HUES64 (cell line): ENCODE measurements at regions not wholly inside any gene's neighbourhood (a gene's known extent, or its start where the extent isn't known, plus 50 kb on each side); places are given as distances from the start of the nearest gene placed in this dataset.
"Not testable (repeated sequence)": the region's sequence is repeated elsewhere in the genome, so short reads cannot be mapped to it uniquely, and the experiment has no call there.

Experiments used
- H3K27ac ChIP-seq: 2 replicates; pipeline ENCODE4 v1.7.0; 2013; ENCODE audit warnings: low read depth, low read length, inconsistent platforms
- H3K27me3 ChIP-seq: 2 replicates; pipeline ENCODE4 v1.6.1; 2013; ENCODE audit warnings: mild to moderate bottlenecking, low read length; ENCODE audit not compliant: insufficient read depth
- H3K36me3 ChIP-seq: 2 replicates; pipeline ENCODE4 v1.6.1; 2013; ENCODE audit warnings: mild to moderate bottlenecking, low read length; ENCODE audit not compliant: insufficient read depth
- H3K4me1 ChIP-seq: 2 replicates; pipeline ENCODE4 v1.6.1; 2013; ENCODE audit warnings: mild to moderate bottlenecking, low read length, moderate library complexity; ENCODE audit not compliant: insufficient read depth
- H3K4me3 ChIP-seq: 2 replicates; pipeline ENCODE4 v1.5.1; 2013; ENCODE audit warnings: mild to moderate bottlenecking, low read length, moderate library complexity
- H3K9ac ChIP-seq: 2 replicates; pipeline ENCODE4 v1.6.1; 2013; ENCODE audit warnings: mild to moderate bottlenecking, low read depth, low read length
- H3K9me3 ChIP-seq: 2 replicates; pipeline ENCODE4 v1.6.1; 2013; ENCODE audit warnings: low read depth, low read length; ENCODE audit not compliant: insufficient read depth
- WGBS: fragments of 150-250, 120-280 bp; methylation state at CpG from one replicate; pipeline ENCODE4 v1.1.7; 2013; ENCODE audit warnings: missing lambda C conversion rate; 5-methylcytosine and 5-hydroxymethylcytosine counted together

GRCh38 chr4:156137679-156138473 is 184.2 kb upstream of the CTSO start:
- H3K4me3 ChIP-seq = no peak overlapping the region
- H3K36me3 ChIP-seq = no peaks in the 10 kb centered on the region
- WGBS = 80% methylated on average over 8 of the region's 9 CpGs
- no peaks in the 10 kb centered on the region for H3K27me3 ChIP-seq
- no peak overlapping the region for H3K9ac ChIP-seq
- no peaks in the 10 kb centered on the region for H3K9me3 ChIP-seq
- H3K27ac ChIP-seq = no peak overlapping the region
- H3K4me1 ChIP-seq = peaks cover 5% of the 10 kb centered on the region; the same call in 1 of the 2 replicates

- H3K9ac ChIP-seq = no peak overlapping the region
- H3K27ac ChIP-seq = no peak overlapping the region
- WGBS = 94% methylated on average over 2 of the region's 2 CpGs
- no peaks in the 10 kb centered on the region for H3K9me3 ChIP-seq
- no peaks in the 10 kb centered on the region for H3K36me3 ChIP-seq
- H3K4me1 ChIP-seq = no peaks in the 10 kb centered on the region
- H3K4me3 ChIP-seq = no peak overlapping the region
- H3K27me3 ChIP-seq = no peaks in the 10 kb centered on the region
These were observed 178.5 kb upstream of the CTSO start for GRCh38 chr4:156132196-156132595.

GRCh38 chr4:156128616-156129015 is 174.9 kb upstream of the CTSO start:
- Histone ChIP-seq H3K27ac (no peak overlapping the region), H3K27me3 (no peaks in the 10 kb centered on the region), H3K36me3 (no peaks in the 10 kb centered on the region), H3K4me1 (no peaks in the 10 kb centered on the region), H3K9me3 (peaks cover 11% of the 10 kb centered on the region; the same call in 1 of the 2 replicates), H3K9ac (no peak overlapping the region), H3K4me3 (no peak overlapping the region)
- 100% methylated on average over 1 of the region's 1 CpG for WGBS

GRCh38 chr4:156118507-156119220 is 165.0 kb upstream of the CTSO start:
- Histone ChIP-seq H3K9ac (no peak overlapping the region), H3K36me3 (no peaks in the 10 kb centered on the region), H3K27ac (no peak overlapping the region), H3K4me3 (no peak overlapping the region), H3K4me1 (no peaks in the 10 kb centered on the region), H3K9me3 (no peaks in the 10 kb centered on the region), H3K27me3 (no peaks in the 10 kb centered on the region)
- 88% methylated on average over 1 of the region's 2 CpGs for WGBS

GRCh38 chr4:156117743-156118142 is 164.1 kb upstream of the CTSO start:
- Histone ChIP-seq H3K36me3 (no peaks in the 10 kb centered on the region), H3K27me3 (no peaks in the 10 kb centered on the region), H3K4me1 (no peaks in the 10 kb centered on the region), H3K9ac (no peak overlapping the region), H3K9me3 (no peaks in the 10 kb centered on the region), H3K27ac (no peak overlapping the region), H3K4me3 (no peak overlapping the region)
- no CpG with 5 or more reads among the region's 1 CpG for WGBS

- Histone ChIP-seq H3K9ac (no peak overlapping the region), H3K4me1 (peaks cover 3% of the 10 kb centered on the region), H3K4me3 (no peak overlapping the region), H3K36me3 (no peaks in the 10 kb centered on the region), H3K27me3 (no peaks in the 10 kb centered on the region), H3K27ac (no peak overlapping the region), H3K9me3 (no peaks in the 10 kb centered on the region)
These were observed 163.3 kb upstream of the CTSO start for GRCh38 chr4:156116991-156117390.

GRCh38 chr4:156113138-156113765 is 159.6 kb upstream of the CTSO start:
- Histone ChIP-seq H3K27ac (no peak overlapping the region), H3K9me3 (no peaks in the 10 kb centered on the region), H3K4me3 (no peak overlapping the region), H3K4me1 (peaks cover 31% of the 10 kb centered on the region), H3K9ac (no peak overlapping the region; the same call in 1 of the 2 replicates), H3K27me3 (no peaks in the 10 kb centered on the region), H3K36me3 (no peaks in the 10 kb centered on the region)
- WGBS = no CpG with 5 or more reads among the region's 1 CpG

GRCh38 chr4:156111686-156112085 is 158.0 kb upstream of the CTSO start:
- Histone ChIP-seq H3K9ac (no peak overlapping the region), H3K4me1 (peaks cover 31% of the 10 kb centered on the region), H3K27ac (no peak overlapping the region), H3K9me3 (no peaks in the 10 kb centered on the region), H3K36me3 (no peaks in the 10 kb centered on the region), H3K27me3 (no peaks in the 10 kb centered on the region), H3K4me3 (no peak overlapping the region)
- WGBS = 53% methylated on average over 5 of the region's 5 CpGs

- no peaks in the 10 kb centered on the region for H3K36me3 ChIP-seq
- H3K9me3 ChIP-seq = no peaks in the 10 kb centered on the region
- H3K9ac ChIP-seq = peak overlapping the region; percentile 33; the same call in 1 of the 2 replicates
- H3K27ac ChIP-seq = peak overlapping the region; percentile 11
- 75% methylated on average over 11 of the region's 11 CpGs for WGBS
- no peaks in the 10 kb centered on the region for H3K27me3 ChIP-seq
- H3K4me3 ChIP-seq = no peak overlapping the region
- peaks cover 31% of the 10 kb centered on the region for H3K4me1 ChIP-seq
These were observed 156.6 kb upstream of the CTSO start for GRCh38 chr4:156109943-156110900.

GRCh38 chr4:156109087-156109486 is 155.4 kb upstream of the CTSO start:
- H3K27me3 ChIP-seq, H3K36me3 ChIP-seq, H3K9me3 ChIP-seq, H3K27ac ChIP-seq, H3K4me3 ChIP-seq, H3K9ac ChIP-seq: not testable (repeated sequence)
- WGBS = 100% methylated on average over 1 of the region's 1 CpG
- peaks cover 31% of the 10 kb centered on the region for H3K4me1 ChIP-seq
